ENCODE measurements at regions not wholly inside any gene's neighbourhood (a gene's known extent, or its start where the extent isn't known, plus 50 kb on each side); places are given as distances from the start of the nearest gene placed in this dataset.

DNA sequence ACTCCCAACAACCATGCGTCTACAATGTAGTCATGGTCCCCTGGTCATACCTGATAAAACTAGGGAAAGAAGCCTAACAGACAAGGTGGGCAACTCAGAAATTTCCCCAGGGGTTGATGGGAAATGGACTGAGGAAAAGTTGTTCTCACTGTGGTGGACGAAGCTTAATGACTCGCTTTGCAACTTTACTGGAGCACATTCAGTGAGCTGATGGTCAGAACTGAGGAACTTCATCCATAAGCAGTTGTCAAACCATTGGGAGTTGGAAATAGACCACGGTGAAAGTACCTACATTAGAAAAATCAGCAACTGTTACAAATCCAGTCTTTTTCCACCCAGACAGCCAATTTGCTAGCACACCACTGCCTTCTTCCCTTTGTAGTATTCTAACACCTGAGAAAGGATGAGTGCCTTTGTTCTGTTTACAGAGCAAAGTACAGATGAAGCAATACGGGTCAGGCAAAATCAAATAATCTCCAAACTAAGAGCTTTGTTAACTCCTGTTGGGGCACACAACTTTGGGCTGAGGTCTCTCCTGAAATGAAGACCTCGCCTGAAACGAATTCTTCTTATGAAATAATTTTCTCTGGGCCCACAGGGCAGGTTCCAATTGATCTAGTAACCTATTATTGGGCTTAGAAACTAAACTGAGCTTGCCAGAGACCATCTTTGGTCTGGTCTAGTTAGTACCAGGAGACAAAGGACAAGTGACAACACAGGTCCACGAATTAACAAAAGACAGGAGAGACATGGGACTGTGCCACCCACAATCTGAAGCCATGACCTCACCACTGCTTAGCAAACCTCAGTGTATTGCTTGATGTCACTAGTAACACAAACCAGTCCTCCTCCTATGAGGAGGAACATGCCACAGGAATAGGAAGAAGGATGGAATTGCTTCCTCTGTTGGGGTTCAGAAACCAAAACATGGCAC is 58.9 kb upstream of the NFKB1 start:
- DNase-seq: no peak

DNA sequence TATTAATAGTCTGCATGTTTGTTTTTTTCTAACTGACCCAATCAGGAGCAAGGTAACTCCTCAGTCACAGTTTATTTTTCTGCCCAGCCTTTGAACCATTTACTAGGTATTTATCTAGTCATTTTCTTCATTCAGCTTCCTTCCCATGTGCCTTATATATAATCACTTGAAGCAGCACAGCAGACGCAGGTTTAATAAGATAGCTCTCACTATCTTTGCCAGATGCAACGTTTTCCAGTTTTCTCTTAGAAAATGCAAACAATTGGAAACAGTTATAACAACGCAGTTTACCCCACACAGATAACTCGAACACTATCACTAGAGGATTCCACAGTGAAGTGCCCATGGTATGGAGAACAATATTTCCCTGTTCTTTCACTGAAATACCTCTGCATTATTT is 56.4 kb upstream of the NFKB1 start:
- DNase-seq: no peak

DNA sequence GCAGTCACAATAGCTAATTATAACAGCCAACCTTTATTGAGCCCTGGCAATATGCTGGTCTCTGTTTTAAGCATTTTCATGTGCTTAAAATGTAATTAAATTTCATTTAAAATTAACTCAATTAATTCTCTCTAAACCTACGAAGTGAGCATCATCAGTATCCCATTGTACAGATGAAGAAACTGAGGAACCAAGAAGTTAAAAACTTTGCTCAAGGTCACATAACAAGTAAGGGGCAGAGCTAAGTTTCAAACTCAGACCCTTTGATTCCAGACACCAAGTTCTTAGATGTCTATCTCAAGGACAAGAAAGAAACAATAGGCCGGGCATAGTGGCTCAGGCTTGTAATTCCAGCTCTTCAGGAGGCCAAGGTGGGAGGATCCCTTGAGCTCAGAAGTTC is 55.9 kb upstream of the NFKB1 start:
- no peak for DNase-seq

DNA sequence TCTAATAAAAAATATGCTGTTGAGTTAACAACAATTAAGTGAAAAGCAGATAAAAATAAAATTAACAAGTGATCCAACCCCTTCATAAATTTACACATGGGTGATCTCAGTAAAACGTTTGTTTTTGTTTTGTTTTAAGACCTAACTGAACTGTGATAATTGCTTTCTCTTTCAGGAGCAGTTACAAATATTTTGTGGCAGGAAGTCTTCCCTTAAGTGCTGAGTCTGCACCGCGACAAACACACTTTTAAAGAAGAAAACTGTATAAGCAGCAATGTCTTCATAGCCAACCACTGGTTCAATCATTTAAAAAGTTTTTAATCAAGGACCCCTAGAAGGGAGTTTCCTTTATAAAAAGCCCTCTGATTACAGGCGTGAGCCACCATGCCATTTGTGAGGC is 53.7 kb upstream of the NFKB1 start:
- DNase-seq: no peak

DNA sequence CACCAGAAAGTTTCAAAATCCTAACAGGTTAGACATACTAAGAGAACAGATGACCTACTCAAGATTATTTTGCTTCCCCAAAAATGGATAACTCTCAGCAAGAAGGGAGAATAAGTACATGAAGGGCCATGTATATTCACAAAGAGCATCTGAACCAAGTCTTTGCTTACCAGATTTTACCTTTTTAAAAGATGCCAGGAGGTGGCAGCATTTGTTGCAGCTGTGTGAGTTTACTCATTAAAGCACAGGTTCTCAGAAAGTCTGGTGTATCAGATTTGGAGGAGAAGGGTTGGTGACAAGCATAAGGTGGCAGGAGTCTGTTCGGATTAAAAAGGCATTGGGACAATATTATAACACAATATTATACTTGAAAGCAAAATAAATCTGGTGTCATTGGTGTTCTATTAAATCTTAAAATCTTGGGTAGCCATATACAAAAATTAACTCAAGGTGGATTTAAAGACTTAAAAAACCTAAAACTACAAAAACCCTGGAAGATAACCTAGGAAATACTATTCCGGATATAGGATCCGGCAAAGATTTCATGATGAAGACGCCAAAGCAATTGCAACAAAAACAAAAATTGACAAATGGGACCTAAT is 51.3 kb upstream of the NFKB1 start:
- no peak for DNase-seq

DNA sequence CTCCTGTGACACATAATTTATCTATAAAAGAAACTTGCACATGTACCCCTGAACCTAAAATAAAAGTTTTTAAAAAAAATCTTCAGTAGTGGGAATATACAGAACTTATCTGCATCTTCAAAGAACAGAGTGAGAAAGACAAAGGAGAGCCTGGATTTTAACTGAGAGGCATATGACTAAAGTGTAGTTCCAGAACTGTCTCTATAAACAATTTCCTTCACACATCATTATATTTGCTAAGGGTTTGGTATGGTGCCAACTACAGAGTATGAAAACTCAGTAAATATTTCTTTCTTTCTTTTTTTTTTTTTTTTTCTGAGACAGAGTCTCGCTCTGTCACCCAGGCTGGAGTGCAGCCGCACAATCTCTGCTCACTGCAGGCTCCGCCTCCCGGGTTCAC is 49.9 kb upstream of the NFKB1 start:
- DNase-seq: no peak
